ENCODE measurements at regions not wholly inside any gene's neighbourhood (a gene's known extent, or its start where the extent isn't known, plus 50 kb on each side); places are given as distances from the start of the nearest gene placed in this dataset.

- TF ChIP-seq ZSCAN5A (tag by site-specific recombination; IDR thresholded peaks at IDR 0.05), result no peak
- TF ChIP-seq ZNF830 (tag by site-specific recombination; IDR thresholded peaks at IDR 0.05; ENCODE audit: low read depth), result no peak
- TF ChIP-seq PRDM6 (tag by site-specific recombination; IDR thresholded peaks at IDR 0.05), result no peak
- no peak for TF ChIP-seq ZNF184 (tag by site-specific recombination; IDR thresholded peaks at IDR 0.05)
- TF ChIP-seq CTCF (tag by site-specific recombination; IDR thresholded peaks at IDR 0.05), result no peak
- TF ChIP-seq ZNF221 (tag by site-specific recombination; IDR thresholded peaks at IDR 0.05; ENCODE audit: borderline replicate concordance), result no peak
Observed at GRCh38 chr1:244283772-244284171, 167.9 kb downstream of the ADSS2 start.
